IMR-90 (cell line): ENCODE measurements at regions not wholly inside any gene's neighbourhood (a gene's known extent, or its start where the extent isn't known, plus 50 kb on each side); places are given as distances from the start of the nearest gene placed in this dataset.

Experiments used
- ATAC-seq: fragments of 200-7000 bp; cut with Tn5 transposase; 2 replicates; pipeline ENCODE4 v1.9.1; 2020; ENCODE audit warnings: low read depth, mild to moderate bottlenecking, moderate library complexity
- BruUV-seq: library from RNA; stranded (reverse); fragments of 400-500 nt; replicated peaks from 2 replicates; lab custom pipeline; 2021; lab: Mats Ljungman, UMichigan
- CTCF ChIA-PET: fragments of 300-600 bp; formaldehyde crosslinking; extraction: SDS; loops from one replicate; lab custom pipeline; 2021; ENCODE audit warnings: antibody characterized with exemption; lab: Yijun Ruan, JAX
- POLR2A ChIA-PET: fragments of 300-600 bp; sonication (Branson Sonifier 250); formaldehyde crosslinking; loops from one replicate; lab custom pipeline; 2022; ENCODE audit warnings: antibody characterized with exemption; ENCODE audit not compliant: unreplicated experiment; lab: Charles Lee
- DNase-seq: peaks from one replicate; pipeline ENCODE4 v3.0.0; 2013
- H2AFZ ChIP-seq: replicated peaks from 2 replicates; pipeline ENCODE3; 2013; ENCODE audit warnings: low read length, mild to moderate bottlenecking; ENCODE audit not compliant: poor library complexity
- H2AK5ac ChIP-seq: 2 replicates; pipeline ENCODE4 v1.6.1; 2013; ENCODE audit warnings: low read depth, low read length, inconsistent platforms
- H2AK9ac ChIP-seq: replicated peaks from 2 replicates; pipeline ENCODE3; 2013; ENCODE audit warnings: mild to moderate bottlenecking, low read depth, low read length, moderate library complexity; ENCODE audit not compliant: poor library complexity
- H2BK120ac ChIP-seq: 2 replicates; pipeline ENCODE4 v1.6.1; 2013; ENCODE audit warnings: low read depth, low read length, inconsistent platforms
- H2BK15ac ChIP-seq: 3 replicates; pipeline ENCODE4 v1.6.1; 2013; ENCODE audit warnings: low read depth, low read length, inconsistent platforms
- H2BK20ac ChIP-seq: 2 replicates; pipeline ENCODE4 v1.6.1; 2013; ENCODE audit warnings: low read depth, mild to moderate bottlenecking, inconsistent platforms, low read length, moderate library complexity
- H2BK5ac ChIP-seq: 2 replicates; pipeline ENCODE4 v1.6.1; 2013; ENCODE audit warnings: mild to moderate bottlenecking, low read depth, low read length, inconsistent platforms; ENCODE audit not compliant: poor library complexity, severe bottlenecking
- H3K14ac ChIP-seq: replicated peaks from 2 replicates; pipeline ENCODE4 v1.6.1; 2013; ENCODE audit warnings: low read depth, low read length, inconsistent platforms
- H3K18ac ChIP-seq: 2 replicates; pipeline ENCODE4 v1.6.1; 2013; ENCODE audit warnings: low read depth, low read length, control low read depth
- H3K23ac ChIP-seq: 2 replicates; pipeline ENCODE4 v1.6.1; 2013; ENCODE audit warnings: low read depth, low read length, inconsistent platforms
- H3K27ac ChIP-seq: 2 replicates; pipeline ENCODE4 v1.5.1; 2013; ENCODE audit warnings: mild to moderate bottlenecking, control low read depth, low read length; ENCODE audit not compliant: insufficient read depth
- H3K27me3 ChIP-seq: 2 replicates; pipeline ENCODE4 v1.6.1; 2013; ENCODE audit warnings: low read length; ENCODE audit not compliant: control insufficient read depth, insufficient read depth
- H3K36me3 ChIP-seq: 2 replicates; pipeline ENCODE4 v1.6.1; 2013; ENCODE audit warnings: low read length, mixed read lengths; ENCODE audit not compliant: control insufficient read depth, insufficient read depth
- H3K4ac ChIP-seq: 2 replicates; pipeline ENCODE4 v1.6.1; 2013; ENCODE audit warnings: low read depth, low read length, inconsistent platforms
- H3K4me1 ChIP-seq: 2 replicates; pipeline ENCODE4 v1.6.1; 2013; ENCODE audit warnings: low read length, mixed read lengths; ENCODE audit not compliant: control insufficient read depth, insufficient read depth
- H3K4me2 ChIP-seq: 2 replicates; pipeline ENCODE4 v1.6.1; 2013; ENCODE audit warnings: low read depth, mild to moderate bottlenecking, control low read depth, low read length, moderate library complexity
- H3K4me3 ChIP-seq: 2 replicates; pipeline ENCODE4 v1.5.1; 2013; ENCODE audit warnings: low read depth, mild to moderate bottlenecking, control low read depth, low read length, moderate library complexity; ENCODE audit not compliant: insufficient read depth
- H3K56ac ChIP-seq: 2 replicates; pipeline ENCODE4 v1.6.1; 2013; ENCODE audit warnings: low read length, inconsistent platforms; ENCODE audit not compliant: insufficient read depth; ENCODE audit errors: extremely low read depth
- H3K79me1 ChIP-seq, 2 experiments: 2 replicates each; pipeline ENCODE4 v1.6.1; 2013; ENCODE audit warnings: low read length in 2 of 2, inconsistent platforms in 1 of 2, low read depth in 1 of 2
- H3K9ac ChIP-seq: 2 replicates; pipeline ENCODE4 v1.6.1; 2013; ENCODE audit warnings: low read depth, low read length, control low read depth
- H3K9me1 ChIP-seq: 2 replicates; pipeline ENCODE4 v1.6.1; 2013; ENCODE audit warnings: low read length, inconsistent platforms; ENCODE audit not compliant: insufficient read depth
- H3K9me3 ChIP-seq: 2 replicates; pipeline ENCODE4 v1.6.1; 2013; ENCODE audit warnings: low read length; ENCODE audit not compliant: control insufficient read depth, insufficient read depth
- H4K20me1 ChIP-seq: 2 replicates; pipeline ENCODE4 v1.6.1; 2013; ENCODE audit warnings: low read length, inconsistent platforms; ENCODE audit not compliant: insufficient read depth
- H4K5ac ChIP-seq: 2 replicates; pipeline ENCODE4 v1.6.1; 2013; ENCODE audit warnings: mild to moderate bottlenecking, low read depth, low read length, control low read depth
- H4K8ac ChIP-seq, 2 experiments: 2 replicates each; pipeline ENCODE4 v1.6.1; 2013; ENCODE audit warnings: low read depth in 2 of 2, low read length in 2 of 2, control low read depth in 1 of 2, inconsistent platforms in 1 of 2
- H4K91ac ChIP-seq: 2 replicates; pipeline ENCODE4 v1.6.1; 2013; ENCODE audit warnings: low read depth, low read length, inconsistent platforms; ENCODE audit not compliant: insufficient read depth
- BHLHE40 ChIP-seq: fragments of 150-350 bp; IDR thresholded peaks from 2 replicates; pipeline ENCODE4 v1.6.1; 2016; ENCODE audit warnings: mild to moderate bottlenecking, low read depth, low read length
- CEBPB ChIP-seq: IDR thresholded peaks from 2 replicates; pipeline ENCODE4 v1.6.1; 2012; ENCODE audit warnings: low read depth, low read length, improper control_type of control experiment
- CHD1 ChIP-seq: IDR thresholded peaks from 2 replicates; pipeline ENCODE4 v1.6.1; 2012; ENCODE audit warnings: low read depth, low read length, improper control_type of control experiment
- CTCF ChIP-seq: conservative IDR thresholded peaks from 2 replicates; pipeline ENCODE4 v1.5.1; 2012; ENCODE audit warnings: mild to moderate bottlenecking, low read depth, low read length, improper control_type of control experiment
- ELK1 ChIP-seq: fragments of 150-350 bp; IDR thresholded peaks from 2 replicates; pipeline ENCODE4 v1.6.1; 2016; ENCODE audit warnings: low read depth, mild to moderate bottlenecking, low read length, moderate library complexity, borderline replicate concordance
- FOS ChIP-seq: fragments of 150-350 bp; IDR thresholded peaks from 2 replicates; pipeline ENCODE4 v1.6.1; 2016; ENCODE audit warnings: low read depth, low read length
- MAFK ChIP-seq: IDR thresholded peaks from 2 replicates; pipeline ENCODE4 v1.6.1; 2012; ENCODE audit warnings: low read depth, low read length, improper control_type of control experiment
- MAZ ChIP-seq: IDR thresholded peaks from 2 replicates; pipeline ENCODE4 v1.6.1; 2012; ENCODE audit warnings: low read depth, mild to moderate bottlenecking, low read length, improper control_type of control experiment, moderate library complexity, borderline replicate concordance
- MXI1 ChIP-seq: IDR thresholded peaks from 2 replicates; pipeline ENCODE4 v1.6.1; 2012; ENCODE audit warnings: low read depth, mild to moderate bottlenecking, low read length, moderate library complexity, borderline replicate concordance
- NFE2L2 ChIP-seq: fragments of 150-350 bp; IDR thresholded peaks from 2 replicates; pipeline ENCODE4 v1.6.1; 2016; ENCODE audit warnings: low read depth, mild to moderate bottlenecking, low read length
- POLR2A ChIP-seq: IDR thresholded peaks from 2 replicates; pipeline ENCODE4 v1.6.1; 2012; ENCODE audit warnings: mild to moderate bottlenecking, low read depth, low read length
- RAD21 ChIP-seq: IDR thresholded peaks from 2 replicates; pipeline ENCODE4 v1.6.1; 2012; ENCODE audit warnings: low read length, improper control_type of control experiment
- RCOR1 ChIP-seq: IDR thresholded peaks from 2 replicates; pipeline ENCODE4 v1.6.1; 2012; ENCODE audit warnings: mild to moderate bottlenecking, low read length, improper control_type of control experiment; ENCODE audit not compliant: insufficient replicate concordance
- RFX5 ChIP-seq: IDR thresholded peaks from 2 replicates; pipeline ENCODE4 v1.8.0; 2012; ENCODE audit warnings: low read depth, mild to moderate bottlenecking, low read length, moderate library complexity
- SMC3 ChIP-seq: fragments of 150-350 bp; IDR thresholded peaks from 2 replicates; pipeline ENCODE4 v1.6.1; 2016; ENCODE audit warnings: low read depth, mild to moderate bottlenecking, antibody characterized with exemption, low read length, moderate library complexity
- USF2 ChIP-seq: fragments of 150-350 bp; IDR thresholded peaks from 2 replicates; pipeline ENCODE4 v1.6.1; 2017; ENCODE audit warnings: mild to moderate bottlenecking, antibody characterized with exemption, low read length, low read depth
- WGBS, 2 experiments: methylation state at CpG; one replicate each; pipeline versions ENCODE4 v1.1.5 to v1.1.7; 2013; ENCODE audit warnings: missing lambda C conversion rate in 2 of 2; ENCODE audit not compliant: insufficient read length in 1 of 2; ENCODE audit errors: extremely low coverage in 2 of 2; 5-methylcytosine and 5-hydroxymethylcytosine counted together
- dilution Hi-C: fragments of 300-500 bp; cut with HindIII; formaldehyde crosslinking; loops from one replicate; pipeline ENCODE4 v1.14.3; 2018; ENCODE audit warnings: low sequenced_read_pairs; ENCODE audit not compliant: unreplicated experiment
- in situ Hi-C: fragments of 300-500 bp; cut with MboI; formaldehyde crosslinking; loops from 3 replicates; pipeline ENCODE4 v1.14.3; 2019; ENCODE audit warnings: low sequenced_read_pairs, inconsistent platforms, mixed read lengths
- intact Hi-C: fragments of 100-400 bp; cut with micrococcal nuclease; formaldehyde crosslinking; loops from 2 replicates; pipeline ENCODE4 v1.10.0; 2022

GRCh38 chr16:35193956-35194355 is 1734.5 kb downstream of the TP53TG3F start:
- no peak overlapping the region for H2BK15ac ChIP-seq
- no peaks in the 10 kb centered on the region for H3K4me1 ChIP-seq
- H3K18ac ChIP-seq: no peak overlapping the region
- H4K5ac ChIP-seq: no peak overlapping the region
- H3K36me3 ChIP-seq: no peaks in the 10 kb centered on the region
- no peaks in the 10 kb centered on the region for H3K27me3 ChIP-seq
- peaks cover 20% of the 10 kb centered on the region; the same call in 1 of the 2 replicates for H3K9me3 ChIP-seq
- no peak overlapping the region for H2AK5ac ChIP-seq
- H2BK20ac ChIP-seq: no peak overlapping the region
- no peaks in the 10 kb centered on the region for H3K9me1 ChIP-seq
- no peaks in the 10 kb centered on the region for H3K79me1 ChIP-seq
- H4K91ac ChIP-seq: no peak overlapping the region
- BruUV-seq: no TSS peak
- H2AK9ac ChIP-seq: no peak overlapping the region
- DNase-seq: no peak
- intact Hi-C loops (no loop called here), in situ Hi-C loops (no loop called here), dilution Hi-C loops (no loop called here)
- H2AFZ ChIP-seq: no peak overlapping the region
- H3K23ac ChIP-seq: no peak overlapping the region
- no peak overlapping the region for H3K9ac ChIP-seq
- TF ChIP-seq MXI1 (no peak), CEBPB (no peak), RFX5 (no peak), RAD21 (no peak), NFE2L2 (no peak), SMC3 (no peak), POLR2A (no peak), ELK1 (no peak), CTCF (no peak), BHLHE40 (no peak), FOS (no peak), USF2 (no peak), MAZ (no peak), MAFK (no peak), CHD1 (no peak), RCOR1 (no peak)
- H3K56ac ChIP-seq: no peak overlapping the region
- CTCF ChIA-PET: no interaction called here
- no peak overlapping the region for H3K4me2 ChIP-seq
- H3K4ac ChIP-seq: no peak overlapping the region
- H3K4me3 ChIP-seq: no peak overlapping the region
- H2BK120ac ChIP-seq: no peak overlapping the region
- no peak overlapping the region for H3K14ac ChIP-seq
- H3K27ac ChIP-seq: no peak overlapping the region
- POLR2A ChIA-PET: no interaction called here
- no peak overlapping the region for H4K8ac ChIP-seq
- ATAC-seq: no peak
- 20% methylated on average over 1 of the region's 3 CpGs; no CpG with 5 or more reads in 1 of the 2 experiments for WGBS, 2 experiments
- H2BK5ac ChIP-seq: no peak overlapping the region
- H4K20me1 ChIP-seq: no peaks in the 10 kb centered on the region
